ENCODE measurements at regions not wholly inside any gene's neighbourhood (a gene's known extent, or its start where the extent isn't known, plus 50 kb on each side); places are given as distances from the start of the nearest gene placed in this dataset.

- DNase-seq = no peak
Measured at GRCh38 chr7:33815336-33815735, 90.0 kb upstream of the BMPER start.

- DNase-seq = no peak
Measured at GRCh38 chr7:33816106-33816505, 89.2 kb upstream of the BMPER start.

DNA sequence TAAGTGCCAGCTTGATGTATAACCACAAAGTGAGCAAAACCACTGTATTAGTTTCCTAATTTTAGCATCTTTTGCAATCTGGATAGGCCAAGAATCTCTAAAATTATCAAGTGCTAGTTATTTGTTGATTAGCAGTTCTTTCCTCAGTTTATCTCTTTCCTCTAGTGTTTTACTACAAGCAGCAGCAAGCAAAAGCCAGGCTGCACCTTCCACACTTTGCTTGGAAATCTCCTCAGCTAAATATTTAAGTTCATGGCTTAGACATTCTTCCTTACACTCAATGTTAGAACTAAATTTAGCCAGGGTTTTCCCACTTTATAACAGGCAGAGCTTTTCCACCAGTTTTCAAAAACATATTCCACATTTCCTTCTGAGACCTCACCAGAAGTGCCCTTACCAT is 85.7 kb upstream of the BMPER start:
- DNase-seq = no peak

DNA sequence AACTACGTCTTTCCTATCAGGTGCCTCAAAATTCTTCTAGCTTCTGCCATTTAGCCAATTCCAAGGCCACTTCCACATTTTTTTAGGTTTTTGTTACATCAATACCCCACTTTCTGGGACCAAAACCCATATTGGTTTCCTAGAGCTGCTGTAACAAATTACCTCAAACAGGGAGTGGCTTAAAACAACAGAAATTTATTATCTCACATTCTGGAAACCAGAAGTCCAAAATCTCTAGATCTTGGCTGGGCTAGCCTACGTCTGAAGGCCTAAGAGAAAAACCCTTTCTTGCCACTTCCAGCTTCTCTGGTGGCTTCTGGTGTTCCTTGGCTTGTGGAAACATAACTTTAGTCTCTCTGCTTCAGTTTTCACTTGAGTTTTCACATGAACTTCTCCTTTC is 85.1 kb upstream of the BMPER start:
- DNase-seq = no peak

- DNase-seq = no peak
Measured at GRCh38 chr7:33821970-33822369, 83.4 kb upstream of the BMPER start.

DNA sequence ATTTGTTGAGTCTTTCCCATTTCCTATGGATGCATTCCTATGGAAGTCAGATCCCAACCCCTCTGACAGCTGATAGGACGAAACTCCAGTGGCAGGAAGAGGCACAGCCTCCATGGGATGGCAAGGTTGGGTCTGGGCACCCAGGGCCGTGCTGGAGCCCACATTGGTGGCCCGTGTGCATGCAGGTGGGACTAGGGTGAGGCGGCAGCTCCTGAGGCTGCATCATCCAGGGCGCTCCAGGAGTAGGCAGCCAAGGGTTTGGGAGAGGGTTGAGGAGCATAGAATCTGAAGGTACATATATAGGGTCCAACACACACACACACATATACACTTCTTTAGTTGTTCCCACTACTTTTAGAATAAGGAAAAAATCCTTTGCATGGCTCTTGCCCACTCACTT is 81.4 kb upstream of the BMPER start:
- DNase-seq = no peak

DNA sequence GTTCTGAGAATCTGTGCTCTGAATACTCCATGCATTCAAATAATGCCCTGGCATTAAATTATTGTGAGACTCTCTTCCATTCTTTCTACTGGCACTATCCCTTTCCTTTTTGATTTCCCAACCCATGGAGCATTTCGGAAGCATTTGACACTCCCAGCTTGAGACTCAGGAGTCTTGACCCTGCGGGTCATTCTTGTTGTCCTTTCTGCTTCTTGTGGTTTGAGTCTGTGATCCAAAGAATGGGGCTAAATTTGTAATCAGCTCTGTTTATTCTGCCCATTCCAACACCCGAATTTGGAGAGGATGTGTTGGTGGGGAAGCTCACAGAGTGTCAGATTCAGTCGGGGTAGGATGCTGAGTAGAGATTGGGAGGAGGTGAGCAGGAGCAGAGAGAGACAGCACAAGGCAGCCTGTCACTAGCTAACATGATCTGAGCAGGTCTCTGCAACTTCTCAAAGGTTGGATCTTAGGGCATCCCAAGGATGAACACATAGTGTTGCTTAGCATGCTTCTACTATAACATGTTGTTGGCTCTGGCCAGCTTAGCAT is 80.4 kb upstream of the BMPER start:
- no peak for DNase-seq

GRCh38 chr7:33825644-33826043 is 79.7 kb upstream of the BMPER start:
- peak in 1 of 2 experiments; percentile 13 for DNase-seq

DNA sequence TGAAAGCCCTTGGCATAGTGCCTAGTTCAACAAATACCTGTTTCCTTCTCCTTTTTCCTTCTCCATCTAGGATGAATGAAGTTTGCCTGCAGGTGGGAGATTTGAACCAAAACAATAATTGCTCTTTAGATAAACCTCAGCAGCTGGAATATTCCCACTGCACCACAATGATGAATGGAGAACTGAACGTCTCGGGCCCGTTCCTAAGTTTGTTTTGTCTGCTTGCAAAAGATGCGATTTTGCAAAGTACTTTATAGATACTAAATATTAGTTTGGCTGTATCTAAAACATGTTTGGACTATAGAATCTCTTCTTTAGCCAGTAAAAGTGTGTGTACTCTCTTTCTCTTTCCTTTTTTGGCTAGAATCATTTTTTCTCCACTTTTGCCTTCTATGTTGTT is 75.8 kb upstream of the BMPER start:
- no peak for DNase-seq

DNA sequence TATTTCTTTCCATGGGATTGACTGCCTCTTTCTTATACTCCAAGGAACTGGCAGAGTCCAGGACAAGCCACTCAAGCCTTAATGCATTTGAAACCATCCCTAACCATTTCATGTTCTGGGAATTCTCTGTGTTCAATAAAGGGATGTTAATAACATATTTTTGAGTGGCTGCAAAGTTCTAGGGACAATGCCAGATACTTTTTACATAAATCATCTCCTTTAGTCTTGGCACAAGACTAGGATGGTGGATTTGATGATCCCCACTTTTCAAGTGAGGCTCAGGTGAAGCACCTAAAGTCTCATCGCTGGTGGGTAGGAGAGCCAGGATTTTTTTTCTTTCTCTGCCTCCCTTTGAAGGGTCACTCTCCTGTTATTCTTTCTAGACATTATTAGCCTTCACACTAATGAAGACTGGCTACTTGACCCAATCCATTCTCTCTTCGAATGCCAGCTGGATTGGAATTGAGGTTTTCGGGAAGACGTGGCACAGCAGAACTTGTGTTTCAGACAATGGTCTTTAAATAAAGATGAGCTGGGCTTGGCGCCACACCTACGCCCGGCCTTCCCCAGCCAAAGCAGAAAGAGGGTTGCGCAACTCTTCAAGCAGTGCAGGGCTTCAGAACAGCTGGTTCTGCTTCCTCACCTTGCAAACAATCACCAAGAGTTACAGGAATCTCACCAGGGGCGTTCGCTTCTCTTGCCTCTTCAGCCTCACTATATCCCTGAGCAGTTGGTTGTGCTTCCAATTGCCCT is 73.8 kb upstream of the BMPER start:
- DNase-seq = no peak

- no peak for DNase-seq
Measured at GRCh38 chr7:33832271-33832721, 73.0 kb upstream of the BMPER start.

- DNase-seq = no peak
Measured at GRCh38 chr7:33836797-33837355, 68.5 kb upstream of the BMPER start.

DNA sequence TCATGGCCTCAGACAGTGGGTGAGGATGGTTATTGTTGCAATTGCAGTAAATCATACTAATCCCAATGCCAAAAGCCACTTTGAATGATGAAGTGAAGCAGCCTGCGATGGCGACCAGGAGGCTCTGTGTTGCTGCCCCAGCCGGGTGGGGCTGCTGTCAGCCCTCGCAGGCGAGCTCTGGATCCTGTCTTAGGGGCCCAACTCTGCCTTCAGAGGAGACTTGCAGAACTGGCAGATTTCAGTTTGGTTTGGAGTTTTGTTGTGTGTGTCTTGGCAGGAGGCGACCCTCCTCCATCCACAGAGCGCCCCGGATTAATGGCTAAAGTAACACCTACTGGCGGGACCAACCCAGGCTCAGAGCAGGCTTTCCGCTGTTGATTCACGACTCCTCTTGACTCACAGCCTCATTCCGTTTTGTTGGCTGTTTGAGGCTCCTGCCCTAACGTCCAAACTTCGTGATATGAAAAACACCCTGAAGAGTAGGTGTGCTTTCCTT is 67.9 kb upstream of the BMPER start:
- no peak for DNase-seq

DNA sequence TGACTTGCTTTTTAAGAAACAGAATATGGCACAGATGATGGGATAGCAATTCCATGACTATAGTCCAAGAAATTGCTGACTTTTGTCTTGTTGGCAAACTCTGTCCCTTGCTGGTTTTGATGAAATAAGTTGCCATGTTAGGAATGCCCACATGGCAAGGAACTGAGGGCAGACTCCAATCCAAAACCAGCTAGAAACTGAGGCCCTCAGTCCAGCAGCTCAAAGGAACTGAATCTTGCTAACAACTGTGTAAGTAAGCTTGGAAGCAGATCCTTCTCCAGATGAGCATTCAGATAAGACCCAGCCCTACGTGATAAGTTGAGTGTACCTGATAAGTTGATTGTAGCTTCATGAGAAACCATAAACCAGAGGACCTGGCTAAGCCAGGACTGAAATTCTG is 64.3 kb upstream of the BMPER start:
- DNase-seq = no peak

GRCh38 chr7:33841705-33842129 is 63.6 kb upstream of the BMPER start:
- DNase-seq = peak in 1 of 2 experiments; percentile 33

DNA sequence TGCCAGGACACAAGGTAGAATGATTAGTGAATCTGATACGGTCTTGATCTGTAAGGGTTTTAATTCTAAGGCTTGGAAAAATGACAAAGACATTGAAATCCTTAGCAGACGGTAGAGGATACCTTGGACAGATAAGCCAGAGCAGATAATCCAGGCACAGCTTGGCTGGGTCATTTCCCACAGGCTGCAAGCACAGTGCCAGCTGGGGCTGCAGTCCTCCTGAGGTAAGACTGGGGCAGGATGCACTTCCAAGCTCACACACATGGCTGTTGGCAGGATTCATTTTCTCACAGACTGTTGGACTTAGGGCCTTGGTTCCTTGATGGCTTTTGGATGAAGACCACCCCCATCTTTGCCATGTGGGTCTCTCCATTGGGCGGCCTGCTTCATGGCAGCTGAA is 63.2 kb upstream of the BMPER start:
- DNase-seq = no peak

DNA sequence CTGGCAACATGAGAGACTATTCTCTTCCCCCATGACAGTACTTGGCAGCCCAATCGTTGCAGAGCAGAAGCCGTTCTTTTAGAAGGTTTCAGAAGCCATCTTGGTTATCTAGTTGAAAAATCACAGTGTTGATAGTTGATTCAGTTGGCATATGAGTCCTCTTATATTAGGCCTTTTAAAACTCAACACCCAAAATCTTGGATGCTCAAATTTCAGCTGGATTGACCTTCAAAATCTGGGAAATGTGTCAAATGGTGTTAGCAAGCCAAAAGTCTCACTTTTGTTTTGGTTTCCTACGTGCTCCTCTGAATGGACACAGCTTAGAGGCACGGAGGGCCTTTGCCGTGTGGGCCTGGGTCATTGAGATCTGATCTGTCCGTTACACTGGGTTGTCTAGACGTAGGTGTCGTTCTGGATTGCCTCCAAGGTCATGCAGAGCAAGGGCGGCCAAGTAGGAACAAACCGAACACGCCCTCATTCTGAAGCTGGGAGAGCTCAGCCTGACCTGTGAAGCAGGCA is 59.3 kb upstream of the BMPER start:
- no peak for DNase-seq

DNA sequence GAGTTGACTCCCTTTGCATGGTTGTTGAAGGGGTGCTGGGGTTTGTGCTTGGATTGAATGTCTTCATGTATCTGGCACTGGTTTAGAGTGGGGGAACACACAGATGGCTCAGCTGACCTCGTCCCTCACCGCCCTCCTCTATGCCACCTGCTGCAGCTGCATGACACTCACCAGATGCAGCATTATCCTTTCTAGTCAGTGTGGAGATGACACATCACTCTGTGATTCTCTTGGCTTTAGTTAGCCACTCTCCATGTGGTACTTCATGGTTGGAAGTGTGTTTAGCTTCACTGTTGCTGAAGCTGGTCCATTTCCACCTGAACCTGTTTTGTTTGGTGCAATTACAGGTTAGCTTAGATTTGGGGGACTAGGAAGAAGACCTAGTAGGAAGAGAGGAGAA is 56.3 kb upstream of the BMPER start:
- no peak for DNase-seq

DNA sequence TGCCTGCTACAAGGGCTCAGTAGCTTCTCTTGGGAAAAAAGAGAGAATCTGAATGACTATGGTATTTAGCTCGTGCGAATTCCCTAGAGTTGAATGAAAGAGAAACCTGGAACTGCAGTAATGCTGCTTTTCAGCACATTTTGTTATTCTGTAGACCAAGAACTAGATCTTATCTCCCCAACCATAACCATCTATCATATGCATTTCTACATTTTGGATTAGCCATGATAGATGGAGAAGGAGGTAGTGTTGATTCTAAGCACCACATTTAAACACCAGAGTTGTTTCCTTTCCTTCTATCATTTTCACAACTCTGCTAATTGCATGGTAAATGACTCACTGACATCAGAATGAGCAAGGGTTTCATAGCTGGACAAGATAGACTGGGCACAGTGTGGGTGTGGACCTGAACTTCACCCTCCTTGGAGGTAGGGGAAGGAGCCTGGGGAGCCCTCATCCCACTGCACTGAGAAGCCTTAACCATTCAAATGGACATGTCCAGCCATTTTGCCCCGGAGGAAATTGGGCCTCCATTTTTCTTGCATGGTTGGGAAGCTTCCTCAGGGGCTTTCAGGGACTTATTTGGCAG is 55.3 kb upstream of the BMPER start:
- DNase-seq = no peak

DNA sequence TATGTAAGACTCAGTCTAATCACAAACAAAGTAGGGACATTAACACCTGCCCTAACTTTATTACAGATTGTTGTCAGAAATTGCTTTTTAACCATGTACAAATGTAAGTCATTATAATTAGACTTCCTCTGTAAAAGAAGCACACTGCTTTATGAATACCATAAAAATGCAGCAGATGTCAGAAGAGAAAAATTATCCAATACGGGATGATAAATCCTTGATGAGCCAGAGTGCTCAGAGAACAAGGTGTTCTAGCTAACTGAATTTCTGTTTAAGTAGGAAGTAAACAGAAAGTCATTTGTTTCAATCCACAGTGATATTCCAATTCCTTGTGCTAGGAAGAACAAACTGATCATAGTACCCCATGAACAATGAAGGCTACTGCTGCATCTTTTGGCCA is 54.6 kb upstream of the BMPER start:
- DNase-seq = no peak

DNA sequence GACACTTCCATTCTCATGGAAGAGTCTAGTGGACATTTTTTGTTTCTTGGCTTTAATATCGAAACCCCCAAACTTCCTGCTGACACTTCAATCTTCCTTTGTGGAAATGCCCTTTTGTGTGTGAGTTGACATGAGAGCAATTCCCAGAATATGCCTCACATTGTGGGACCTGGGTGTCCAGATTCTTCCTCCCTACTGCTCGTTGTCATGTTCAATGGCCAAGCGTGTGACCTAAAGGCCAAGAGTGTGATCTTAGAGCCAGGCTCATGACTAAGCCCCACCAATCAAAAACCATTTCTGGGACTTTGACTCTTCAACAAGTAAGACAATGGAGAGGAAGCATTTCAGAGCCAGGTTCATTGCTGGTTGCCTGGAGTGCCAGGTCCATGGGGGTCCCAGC is 52.5 kb upstream of the BMPER start:
- no peak for DNase-seq

- no peak for DNase-seq
Measured at GRCh38 chr7:33853361-33854062, 51.8 kb upstream of the BMPER start.

- no peak for DNase-seq
Measured at GRCh38 chr7:33854178-33854577, 51.2 kb upstream of the BMPER start.

Measured in NCI-H526 (cell line).